ENCODE measurements at regions not wholly inside any gene's neighbourhood (a gene's known extent, or its start where the extent isn't known, plus 50 kb on each side); places are given as distances from the start of the nearest gene placed in this dataset.

DNA sequence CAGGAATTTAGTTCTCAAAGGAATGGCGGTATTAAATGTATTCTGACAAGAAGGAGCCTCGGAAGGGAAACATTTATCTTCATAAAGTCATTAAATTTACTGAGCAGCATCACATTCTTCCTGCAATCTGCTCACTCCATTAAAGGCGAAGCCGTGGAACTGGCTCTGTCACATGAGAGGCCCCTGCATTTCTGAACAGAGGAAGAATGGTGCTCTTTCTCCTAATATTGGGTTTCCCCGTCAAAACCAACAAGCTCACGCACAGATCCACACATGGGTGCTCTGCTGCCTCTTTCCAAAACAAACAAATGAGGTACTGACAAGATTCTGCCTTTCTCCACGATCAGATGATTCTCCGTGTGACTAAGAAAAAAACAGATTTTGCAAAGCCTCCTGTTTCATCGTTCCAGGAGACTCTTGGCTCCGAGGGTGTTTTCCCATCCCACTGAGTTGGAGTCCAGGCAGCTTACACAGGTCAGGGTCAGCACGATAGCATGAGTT is 191.2 kb downstream of the IDS start:
- H3K27ac ChIP-seq (ENCODE audit: insufficient read depth, low read length) = no peak overlapping the region
- no peak overlapping the region for H3K4me3 ChIP-seq (replicated peaks in 1 of 4; ENCODE audit: control extremely low read depth in 1 of 4, insufficient read depth in 1 of 4, low read depth in 3 of 4, low read length in 4 of 4)
- H4K20me1 ChIP-seq (ENCODE audit: control insufficient read depth, extremely low read depth, insufficient read depth, low read length) = no peaks in the 10 kb centered on the region
- TF ChIP-seq, protein P1, sequence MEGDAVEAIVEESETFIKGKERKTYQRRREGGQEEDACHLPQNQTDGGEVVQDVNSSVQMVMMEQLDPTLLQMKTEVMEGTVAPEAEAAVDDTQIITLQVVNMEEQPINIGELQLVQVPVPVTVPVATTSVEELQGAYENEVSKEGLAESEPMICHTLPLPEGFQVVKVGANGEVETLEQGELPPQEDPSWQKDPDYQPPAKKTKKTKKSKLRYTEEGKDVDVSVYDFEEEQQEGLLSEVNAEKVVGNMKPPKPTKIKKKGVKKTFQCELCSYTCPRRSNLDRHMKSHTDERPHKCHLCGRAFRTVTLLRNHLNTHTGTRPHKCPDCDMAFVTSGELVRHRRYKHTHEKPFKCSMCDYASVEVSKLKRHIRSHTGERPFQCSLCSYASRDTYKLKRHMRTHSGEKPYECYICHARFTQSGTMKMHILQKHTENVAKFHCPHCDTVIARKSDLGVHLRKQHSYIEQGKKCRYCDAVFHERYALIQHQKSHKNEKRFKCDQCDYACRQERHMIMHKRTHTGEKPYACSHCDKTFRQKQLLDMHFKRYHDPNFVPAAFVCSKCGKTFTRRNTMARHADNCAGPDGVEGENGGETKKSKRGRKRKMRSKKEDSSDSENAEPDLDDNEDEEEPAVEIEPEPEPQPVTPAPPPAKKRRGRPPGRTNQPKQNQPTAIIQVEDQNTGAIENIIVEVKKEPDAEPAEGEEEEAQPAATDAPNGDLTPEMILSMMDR (conservative IDR thresholded peaks at IDR 0.05 in 1 of 2, IDR thresholded peaks at IDR 0.05 in 1 of 2; ENCODE audit: low read depth in 1 of 2, low read length in 2 of 2) = no peak
- no peak for TF ChIP-seq EZH2 (IDR thresholded peaks at IDR 0.05; ENCODE audit: low read length, missing control alignments)
- DNase-seq (ENCODE audit: low read depth in 2 of 2) = peak; percentile 5 to 33
- no peaks in the 10 kb centered on the region for H3K27me3 ChIP-seq (ENCODE audit: control insufficient read depth, insufficient read depth, low read length)
- no peak overlapping the region for H3K4me2 ChIP-seq (ENCODE audit: extremely low read depth, insufficient read depth, low read length)
- H3K79me2 ChIP-seq (ENCODE audit: control insufficient read depth, insufficient read depth, low read length) = no peaks in the 10 kb centered on the region
- H3K9ac ChIP-seq (ENCODE audit: insufficient read depth, low read length) = no peak overlapping the region
- H3K9me3 ChIP-seq (ENCODE audit: control insufficient read depth, insufficient read depth, low read depth, low read length) = no peaks in the 10 kb centered on the region
- no peak overlapping the region for H2AFZ ChIP-seq (ENCODE audit: low read length)
- no peaks in the 10 kb centered on the region for H3K36me3 ChIP-seq (ENCODE audit: control insufficient read depth, insufficient read depth, low read length)
- no peaks in the 10 kb centered on the region for H3K4me1 ChIP-seq (ENCODE audit: control insufficient read depth, extremely low read depth, insufficient read depth, low read length)

DNA sequence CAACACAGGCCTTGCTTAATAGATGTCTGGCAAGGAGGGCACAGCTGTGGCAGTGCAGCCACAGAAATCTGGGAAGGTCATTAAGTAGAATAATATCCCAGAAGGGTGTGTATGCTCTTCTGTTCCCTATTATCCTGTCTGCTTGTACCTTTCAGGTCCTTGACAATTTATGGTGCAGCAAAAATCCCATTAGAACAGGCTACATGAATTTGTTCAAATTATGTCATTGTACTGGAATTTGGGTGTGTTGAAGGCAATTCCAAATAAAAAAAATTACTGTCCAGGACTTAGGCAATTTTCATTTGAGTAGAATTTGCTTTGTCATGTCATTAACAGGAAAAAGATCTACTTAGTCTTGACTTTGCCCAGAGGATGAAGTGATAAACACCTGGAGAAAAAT is 192.1 kb downstream of the IDS start:
- peak in 1 of 2 donors; percentile 27 for DNase-seq (ENCODE audit: low read depth in 2 of 2)
- Histone ChIP-seq H4K20me1 (ENCODE audit: control insufficient read depth, extremely low read depth, insufficient read depth, low read length) (no peaks in the 10 kb centered on the region), H3K4me2 (ENCODE audit: extremely low read depth, insufficient read depth, low read length) (no peak overlapping the region), H3K79me2 (ENCODE audit: control insufficient read depth, insufficient read depth, low read length) (no peaks in the 10 kb centered on the region), H3K9ac (ENCODE audit: insufficient read depth, low read length) (no peak overlapping the region), H3K9me3 (ENCODE audit: control insufficient read depth, insufficient read depth, low read depth, low read length) (no peaks in the 10 kb centered on the region), H3K27ac (ENCODE audit: insufficient read depth, low read length) (no peak overlapping the region), H3K27me3 (ENCODE audit: control insufficient read depth, insufficient read depth, low read length) (no peaks in the 10 kb centered on the region), H3K4me3 (replicated peaks in 1 of 4; ENCODE audit: control extremely low read depth in 1 of 4, insufficient read depth in 1 of 4, low read depth in 3 of 4, low read length in 4 of 4) (no peak overlapping the region), H3K4me1 (ENCODE audit: control insufficient read depth, extremely low read depth, insufficient read depth, low read length) (no peaks in the 10 kb centered on the region), H3K36me3 (ENCODE audit: control insufficient read depth, insufficient read depth, low read length) (no peaks in the 10 kb centered on the region), H2AFZ (ENCODE audit: low read length) (no peak overlapping the region)
- TF ChIP-seq EZH2 (IDR thresholded peaks at IDR 0.05; ENCODE audit: low read length, missing control alignments) = no peak
- TF ChIP-seq, protein P1 (conservative IDR thresholded peaks at IDR 0.05 in 1 of 2, IDR thresholded peaks at IDR 0.05 in 1 of 2; ENCODE audit: low read depth in 1 of 2, low read length in 2 of 2) = no peak

DNA sequence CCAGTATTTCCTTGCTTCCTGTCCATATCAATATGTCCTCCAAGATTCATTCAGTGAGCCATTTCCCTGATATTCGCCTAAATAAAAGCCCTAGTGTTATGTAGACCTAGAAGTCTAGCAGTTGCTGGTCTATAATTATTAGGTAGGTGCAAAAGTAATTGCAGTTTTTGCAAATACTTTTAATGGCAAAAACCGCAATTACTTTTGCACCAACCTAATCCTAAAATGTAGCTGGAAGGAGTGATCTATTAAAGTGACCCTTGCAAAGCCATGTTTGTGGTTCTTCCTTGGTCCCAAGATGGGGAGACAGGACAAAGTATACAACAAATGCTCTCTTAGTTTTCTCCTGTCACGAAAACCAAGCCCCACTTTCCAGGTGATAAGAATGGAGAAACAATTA is 193.0 kb downstream of the IDS start:
- Histone ChIP-seq H3K9me3 (ENCODE audit: control insufficient read depth, insufficient read depth, low read depth, low read length) (no peaks in the 10 kb centered on the region), H3K36me3 (ENCODE audit: control insufficient read depth, insufficient read depth, low read length) (no peaks in the 10 kb centered on the region), H3K27ac (ENCODE audit: insufficient read depth, low read length) (no peak overlapping the region), H3K9ac (ENCODE audit: insufficient read depth, low read length) (no peak overlapping the region), H4K20me1 (ENCODE audit: control insufficient read depth, extremely low read depth, insufficient read depth, low read length) (no peaks in the 10 kb centered on the region), H3K4me2 (ENCODE audit: extremely low read depth, insufficient read depth, low read length) (no peak overlapping the region), H3K27me3 (ENCODE audit: control insufficient read depth, insufficient read depth, low read length) (no peaks in the 10 kb centered on the region), H3K79me2 (ENCODE audit: control insufficient read depth, insufficient read depth, low read length) (no peaks in the 10 kb centered on the region), H3K4me3 (replicated peaks in 1 of 4; ENCODE audit: control extremely low read depth in 1 of 4, insufficient read depth in 1 of 4, low read depth in 3 of 4, low read length in 4 of 4) (no peak overlapping the region), H3K4me1 (ENCODE audit: control insufficient read depth, extremely low read depth, insufficient read depth, low read length) (no peaks in the 10 kb centered on the region), H2AFZ (ENCODE audit: low read length) (no peak overlapping the region)
- TF ChIP-seq, protein P1 (conservative IDR thresholded peaks at IDR 0.05 in 1 of 2, IDR thresholded peaks at IDR 0.05 in 1 of 2; ENCODE audit: low read depth in 1 of 2, low read length in 2 of 2) = no peak
- no peak for TF ChIP-seq EZH2 (IDR thresholded peaks at IDR 0.05; ENCODE audit: low read length, missing control alignments)
- no peak for DNase-seq (ENCODE audit: low read depth in 2 of 2)
